HG03095 (cell line): ENCODE measurements at regions not wholly inside any gene's neighbourhood (a gene's known extent, or its start where the extent isn't known, plus 50 kb on each side); places are given as distances from the start of the nearest gene placed in this dataset.
"Not testable (repeated sequence)": the region's sequence is repeated elsewhere in the genome, so short reads cannot be mapped to it uniquely, and the experiment has no call there.

Experiments used
- ATAC-seq: cut with Tn5 transposase; IDR thresholded peaks from one replicate; pipeline ENCODE4 v1.9.1; 2021; ENCODE audit warnings: moderate library complexity; ENCODE audit not compliant: unreplicated experiment

GRCh38 chr5:168075387-168075786 is 216.1 kb upstream of the WWC1 start:
- ATAC-seq: no peak

GRCh38 chr5:168076561-168076991 is 214.9 kb upstream of the WWC1 start:
- ATAC-seq: no peak

- no peak for ATAC-seq
These were observed 206.0 kb upstream of the WWC1 start for GRCh38 chr5:168085261-168086031.

GRCh38 chr5:168086104-168086610 is 205.3 kb upstream of the WWC1 start:
- ATAC-seq: no peak

- no peak for ATAC-seq
These were observed 204.7 kb upstream of the WWC1 start for GRCh38 chr5:168086746-168087145.

- no peak for ATAC-seq
These were observed 202.9 kb upstream of the WWC1 start for GRCh38 chr5:168088410-168089173.

GRCh38 chr5:168089201-168089887 is 202.1 kb upstream of the WWC1 start:
- ATAC-seq: no peak

GRCh38 chr5:168092209-168093185 is 198.9 kb upstream of the WWC1 start:
- no peak for ATAC-seq

- ATAC-seq: no peak
These were observed 198.1 kb upstream of the WWC1 start for GRCh38 chr5:168093200-168093910.

GRCh38 chr5:168096525-168096924 is 194.9 kb upstream of the WWC1 start:
- ATAC-seq: no peak

- ATAC-seq: no peak
These were observed 193.4 kb upstream of the WWC1 start for GRCh38 chr5:168097876-168098653.

- ATAC-seq: no peak
These were observed 190.1 kb upstream of the WWC1 start for GRCh38 chr5:168101352-168101751.

GRCh38 chr5:168103018-168103417 is 188.4 kb upstream of the WWC1 start:
- ATAC-seq: not testable (repeated sequence)

- ATAC-seq: no peak
These were observed 187.1 kb upstream of the WWC1 start for GRCh38 chr5:168104350-168104749.

- no peak for ATAC-seq
These were observed 186.5 kb upstream of the WWC1 start for GRCh38 chr5:168104811-168105481.

GRCh38 chr5:168106008-168106761 is 185.3 kb upstream of the WWC1 start:
- no peak for ATAC-seq

GRCh38 chr5:168109441-168109840 is 182.0 kb upstream of the WWC1 start:
- ATAC-seq: no peak

GRCh38 chr5:168110384-168110783 is 181.1 kb upstream of the WWC1 start:
- no peak for ATAC-seq
